A549 (cell line): ENCODE measurements at regions not wholly inside any gene's neighbourhood (a gene's known extent, or its start where the extent isn't known, plus 50 kb on each side); places are given as distances from the start of the nearest gene placed in this dataset.

ENCODE experiments used
- ATAC-seq, 2 experiments: fragments of 200-7000 bp in 1 of 2; fragments of >200 bp in 1 of 2; cut with Nextera tagmentation in 1 of 2; cut with Tn5 transposase in 1 of 2; 3 replicates each; pipeline versions ENCODE4 v1.8.0 to v1.9.1; 2018 to 2020; ENCODE audit warnings: mild to moderate bottlenecking in 1 of 2, moderate library complexity in 1 of 2
- CTCF ChIA-PET: fragments of 300-600 bp; sonication (Branson Sonifier 250); formaldehyde crosslinking; extraction: SDS; loops from one replicate; lab custom pipeline; 2021; ENCODE audit warnings: antibody characterized with exemption, inconsistent platforms; lab: Yijun Ruan, JAX
- POLR2A ChIA-PET: fragments of 350-600 bp; formaldehyde crosslinking; extraction: SDS; loops from one replicate; lab custom pipeline; 2021; ENCODE audit warnings: antibody characterized with exemption, inconsistent platforms; lab: Yijun Ruan, JAX
- DNase-seq, 2 experiments: peaks; one replicate each; pipeline versions ENCODE4 v3.0.0 to v3.0.0-alpha.2; 2011 to 2016; ENCODE audit warnings: low read depth in 1 of 2, low spot score in 1 of 2
- FAIRE-seq: peaks from 2 replicates; lab custom pipeline; 2011; peaks lifted over from hg19 to GRCh38; lab: Jason Lieb, UNC
- H3K27ac ChIP-seq, 2 experiments: fragments of >200 bp; sonication (Bioruptor Twin); formaldehyde crosslinking; 3 replicates each; pipeline ENCODE4 v1.5.1; 2016 to 2017
- H3K4me1 ChIP-seq: fragments of >200 bp; sonication (Bioruptor Twin); formaldehyde crosslinking; 3 replicates; pipeline ENCODE4 v1.6.1; 2016
- H3K4me2 ChIP-seq: fragments of >200 bp; sonication (Bioruptor Twin); formaldehyde crosslinking; 3 replicates; pipeline ENCODE4 v1.6.1; 2016
- H3K4me3 ChIP-seq: fragments of >200 bp; sonication (Bioruptor Twin); formaldehyde crosslinking; 3 replicates; pipeline ENCODE4 v1.5.1; 2016
- H3K9me3 ChIP-seq: fragments of >200 bp; sonication (Bioruptor Twin); formaldehyde crosslinking; 3 replicates; pipeline ENCODE4 v1.6.1; 2016
- ATOH8 ChIP-seq: fragments of 250-450 bp; sonication (Bioruptor Pico); IDR thresholded peaks from 2 replicates; pipeline ENCODE4 v1.5.0; 2020; ENCODE audit warnings: low read depth, mild to moderate bottlenecking, moderate library complexity
- BHLHE40 ChIP-seq: IDR thresholded peaks from 2 replicates; pipeline ENCODE4 v1.6.1; 2012; ENCODE audit warnings: low read depth, low read length, inconsistent platforms
- EHF ChIP-seq: fragments of 250-450 bp; sonication (Bioruptor Pico); IDR thresholded peaks from 2 replicates; pipeline ENCODE4 v1.5.0; 2020; ENCODE audit warnings: mild to moderate bottlenecking
- ELK1 ChIP-seq: fragments of 150-350 bp; IDR thresholded peaks from 2 replicates; pipeline ENCODE4 v1.6.1; 2014; ENCODE audit warnings: low read depth, mild to moderate bottlenecking, low read length
- EP300 ChIP-seq, 2 experiments: fragments of >200 bp; sonication (Bioruptor Twin); formaldehyde crosslinking; IDR thresholded peaks; 2 replicates in 1 of 2; 3 replicates in 1 of 2; pipeline ENCODE4 v1.6.1; 2016 to 2017
- FOXS1 ChIP-seq: fragments of 250-450 bp; sonication (Bioruptor Pico); IDR thresholded peaks from 2 replicates; pipeline ENCODE4 v1.5.0; 2020; ENCODE audit warnings: mild to moderate bottlenecking, moderate library complexity
- GATA3 ChIP-seq: IDR thresholded peaks from 2 replicates; pipeline ENCODE4 v1.6.1; 2012; ENCODE audit warnings: borderline replicate concordance
- HES2 ChIP-seq: fragments of >200 bp; sonication (Bioruptor Twin); formaldehyde crosslinking; IDR thresholded peaks from 2 replicates; pipeline ENCODE4 v1.6.1; 2016
- HEYL ChIP-seq: fragments of 250-450 bp; sonication (Bioruptor Pico); IDR thresholded peaks from 2 replicates; pipeline ENCODE4 v1.8.0; 2021; ENCODE audit warnings: mild to moderate bottlenecking, moderate library complexity
- HMGXB4 ChIP-seq: fragments of 250-450 bp; sonication (Bioruptor Pico); IDR thresholded peaks from 2 replicates; pipeline ENCODE4 v1.5.0; 2021; ENCODE audit warnings: mild to moderate bottlenecking, moderate library complexity, borderline replicate concordance
- HOXA7 ChIP-seq: fragments of 250-450 bp; sonication (Bioruptor Pico); IDR thresholded peaks from 2 replicates; pipeline ENCODE4 v1.5.0; 2020; ENCODE audit warnings: mild to moderate bottlenecking, moderate library complexity
- HOXB13 ChIP-seq: fragments of 250-450 bp; sonication (Bioruptor Pico); IDR thresholded peaks from 2 replicates; pipeline ENCODE4 v1.5.0; 2020; ENCODE audit warnings: low read depth, mild to moderate bottlenecking, moderate library complexity
- HOXB5 ChIP-seq: fragments of 250-450 bp; sonication (Bioruptor Pico); IDR thresholded peaks from 2 replicates; pipeline ENCODE4 v1.5.0; 2020; ENCODE audit warnings: mild to moderate bottlenecking, moderate library complexity
- KDM1A ChIP-seq: fragments of 200-600 bp; sonication (generic); IDR thresholded peaks from 2 replicates; pipeline ENCODE4 v1.6.1; 2016; ENCODE audit warnings: low read depth, mild to moderate bottlenecking
- MYC ChIP-seq: IDR thresholded peaks from 2 replicates; pipeline ENCODE4 v1.6.1; 2012; ENCODE audit warnings: mild to moderate bottlenecking, inconsistent platforms, low read length, improper control_type of control experiment, borderline replicate concordance
- NFE2L2 ChIP-seq: fragments of 150-350 bp; conservative IDR thresholded peaks from 2 replicates; pipeline ENCODE4 v1.6.1; 2014; ENCODE audit warnings: low read length
- POLR2A ChIP-seq: IDR thresholded peaks from 2 replicates; pipeline ENCODE4 v1.6.1; 2012; ENCODE audit warnings: mild to moderate bottlenecking, low read length
- RFX5 ChIP-seq: fragments of 450-650 bp; IDR thresholded peaks from 2 replicates; pipeline ENCODE4 v1.7.1; 2014; ENCODE audit warnings: antibody characterized with exemption, mild to moderate bottlenecking, moderate library complexity
- RNF2 ChIP-seq: fragments of 200-600 bp; sonication (generic); IDR thresholded peaks from 2 replicates; pipeline ENCODE4 v1.6.1; 2016; ENCODE audit warnings: low read depth, mild to moderate bottlenecking, antibody characterized with exemption, moderate library complexity, borderline replicate concordance
- SMC3 ChIP-seq: fragments of >200 bp; sonication (Bioruptor Twin); formaldehyde crosslinking; IDR thresholded peaks from 3 replicates; pipeline ENCODE4 v1.6.1; 2018; ENCODE audit warnings: inconsistent platforms
- TP53 ChIP-seq: fragments of 250-450 bp; sonication (Bioruptor Pico); IDR thresholded peaks from 2 replicates; pipeline ENCODE4 v1.5.0; 2021; ENCODE audit warnings: mild to moderate bottlenecking, moderate library complexity
- USF2 ChIP-seq: fragments of 450-650 bp; IDR thresholded peaks from 2 replicates; pipeline ENCODE4 v1.6.1; 2014; ENCODE audit warnings: antibody characterized with exemption
- ZFP36 ChIP-seq: fragments of 450-650 bp; IDR thresholded peaks from 2 replicates; pipeline ENCODE4 v1.6.1; 2014; ENCODE audit warnings: borderline replicate concordance; ENCODE audit not compliant: partially characterized antibody
- ZNF302 ChIP-seq: fragments of 250-450 bp; sonication (Bioruptor Pico); IDR thresholded peaks from 2 replicates; pipeline ENCODE4 v1.9.0; 2021; ENCODE audit warnings: inconsistent platforms, mild to moderate bottlenecking, moderate library complexity
- WGBS: methylation state at CpG from one replicate; pipeline ENCODE4 v1.1.6; 2017; ENCODE audit errors: missing lambda C conversion rate; 5-methylcytosine and 5-hydroxymethylcytosine counted together

GRCh38 chr13:39170711-39171110, 132.5 kb downstream of the NHLRC3 start:
- H3K9me3 ChIP-seq, result no peaks in the 10 kb centered on the region
- FAIRE-seq (no peak), ATAC-seq (no peak)
- no peak for TF ChIP-seq HOXA7 (CRISPR knock-in tag)
- TF ChIP-seq FOXS1 (CRISPR knock-in tag), result no peak
- TF ChIP-seq HES2, result no peak
- TF ChIP-seq RFX5, result no peak
- TF ChIP-seq ZFP36, result no peak
- TF ChIP-seq, all 56 proteins: peak for 0
- CTCF ChIA-PET, result no interaction called here
- H3K27ac ChIP-seq, result no peak overlapping the region
- no peak for DNase-seq
- H3K4me2 ChIP-seq, result no peak overlapping the region
- 2% methylated on average over 2 of the region's 2 CpGs for WGBS
- no peak overlapping the region for H3K4me3 ChIP-seq
- POLR2A ChIA-PET, result no interaction called here
- no peaks in the 10 kb centered on the region for H3K4me1 ChIP-seq

GRCh38 chr13:39185326-39185725, 147.1 kb downstream of the NHLRC3 start:
- no peak for FAIRE-seq
- POLR2A ChIA-PET, result no interaction called here
- H3K9me3 ChIP-seq, result no peaks in the 10 kb centered on the region
- no peaks in the 10 kb centered on the region for H3K4me1 ChIP-seq
- TF ChIP-seq EP300 (IDR thresholded peaks at IDR 0.05) (no peak), HEYL (no peak), GATA3 (no peak), MYC (no peak), USF2 (no peak), RNF2 (no peak), ELK1 (no peak), EHF (CRISPR knock-in tag) (no peak), RFX5 (no peak), ZFP36 (no peak), HMGXB4 (CRISPR knock-in tag) (no peak), POLR2A (no peak)
- no peak overlapping the region for H3K4me2 ChIP-seq
- WGBS, result 2% methylated on average over 3 of the region's 3 CpGs
- CTCF ChIA-PET, result no interaction called here
- H3K4me3 ChIP-seq, result no peak overlapping the region
- no peak for DNase-seq
- no peak for ATAC-seq
- no peak overlapping the region for H3K27ac ChIP-seq

GRCh38 chr13:39186205-39186875, 148.1 kb downstream of the NHLRC3 start:
- Histone ChIP-seq H3K4me1 (no peaks in the 10 kb centered on the region), H3K27ac (no peak overlapping the region), H3K4me2 (no peak overlapping the region), H3K4me3 (no peak overlapping the region), H3K9me3 (no peaks in the 10 kb centered on the region)
- DNase-seq (no peak), ATAC-seq (no peak), FAIRE-seq (no peak)
- WGBS, result 1% methylated on average over 2 of the region's 2 CpGs
- ChIA-PET POLR2A (no interaction called here), CTCF (no interaction called here)
- no peak for TF ChIP-seq ZNF302 (CRISPR knock-in tag)
- TF ChIP-seq HOXB5, result no peak
- no peak for TF ChIP-seq NFE2L2
- no peak for TF ChIP-seq GATA3
- TF ChIP-seq HES2, result no peak
- TF ChIP-seq HOXB13 (CRISPR knock-in tag), result no peak
- TF ChIP-seq BHLHE40, result no peak
- TF ChIP-seq ATOH8 (CRISPR knock-in tag), result no peak
- TF ChIP-seq SMC3, result no peak
- no peak for TF ChIP-seq TP53
- no peak for TF ChIP-seq KDM1A
- TF ChIP-seq RFX5, result no peak
- TF ChIP-seq HOXA7 (CRISPR knock-in tag), result no peak
- TF ChIP-seq ELK1, result no peak
